Skin of body (tissue), 1 donor: ENCODE measurements at regions not wholly inside any gene's neighbourhood (a gene's known extent, or its start where the extent isn't known, plus 50 kb on each side); places are given as distances from the start of the nearest gene placed in this dataset.
"Not testable (repeated sequence)": the region's sequence is repeated elsewhere in the genome, so short reads cannot be mapped to it uniquely, and the experiment has no call there.

Experiments used
- DNase-seq: peaks from one replicate; lab custom pipeline; 2025; lab: John Stamatoyannopoulos, UW

DNA sequence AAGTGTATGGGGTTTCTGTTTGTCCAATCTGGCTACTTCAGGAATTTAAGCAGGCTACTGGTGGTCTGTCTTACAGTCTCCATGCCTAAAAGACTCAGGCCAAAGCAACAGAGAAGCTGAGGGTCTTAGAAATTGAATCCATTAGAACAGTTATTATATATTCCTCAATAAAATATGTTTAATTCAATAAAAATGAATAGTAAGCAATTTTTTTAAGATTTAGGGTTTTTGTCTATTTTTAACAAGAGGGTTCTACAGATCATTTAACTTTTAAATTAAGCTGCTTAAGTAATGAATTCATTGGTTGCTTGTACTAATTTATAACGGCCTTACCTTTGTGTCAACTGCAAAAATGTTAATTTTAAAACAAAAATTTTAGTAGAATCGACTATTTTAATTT, 832.6 kb upstream of the SLC39A10 start:
- no peak for DNase-seq

DNA sequence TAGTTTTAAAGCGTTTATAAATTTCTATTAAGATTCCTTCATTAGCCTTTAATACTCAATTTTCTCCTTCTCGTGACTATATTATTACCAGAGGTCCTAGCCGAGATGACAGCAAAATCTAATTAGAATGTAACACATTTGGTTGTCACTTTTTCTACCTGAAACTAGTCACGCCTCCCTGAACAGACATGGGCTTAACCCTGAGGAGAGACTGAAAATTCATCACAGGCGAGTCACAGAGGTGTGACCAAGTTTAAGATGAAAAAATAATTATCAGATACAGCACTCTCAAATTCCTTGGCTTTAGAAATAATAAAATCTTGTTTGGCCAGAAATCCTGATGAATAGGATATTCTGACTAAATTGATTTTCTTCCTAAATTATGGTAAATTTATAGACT, 834.4 kb upstream of the SLC39A10 start:
- DNase-seq, result no peak

DNA sequence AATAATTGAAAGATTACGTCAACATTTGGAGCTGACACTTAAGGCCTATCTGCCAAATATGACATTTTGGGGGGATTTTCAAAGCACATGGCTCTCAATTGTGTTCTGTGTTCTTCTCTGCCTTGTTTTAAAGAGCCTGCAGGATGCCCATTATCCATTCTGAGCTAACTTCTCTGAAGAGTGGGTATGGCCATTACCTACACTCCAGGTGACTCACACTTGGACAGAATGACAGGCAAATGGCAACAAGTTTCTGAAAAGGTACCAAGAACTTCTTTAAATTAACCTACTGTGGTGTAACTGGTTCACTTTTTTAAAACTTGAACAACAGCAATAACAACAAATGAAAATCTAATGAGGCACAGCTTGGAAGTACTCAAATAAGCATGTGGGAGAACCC, 834.9 kb upstream of the SLC39A10 start:
- no peak for DNase-seq

DNA sequence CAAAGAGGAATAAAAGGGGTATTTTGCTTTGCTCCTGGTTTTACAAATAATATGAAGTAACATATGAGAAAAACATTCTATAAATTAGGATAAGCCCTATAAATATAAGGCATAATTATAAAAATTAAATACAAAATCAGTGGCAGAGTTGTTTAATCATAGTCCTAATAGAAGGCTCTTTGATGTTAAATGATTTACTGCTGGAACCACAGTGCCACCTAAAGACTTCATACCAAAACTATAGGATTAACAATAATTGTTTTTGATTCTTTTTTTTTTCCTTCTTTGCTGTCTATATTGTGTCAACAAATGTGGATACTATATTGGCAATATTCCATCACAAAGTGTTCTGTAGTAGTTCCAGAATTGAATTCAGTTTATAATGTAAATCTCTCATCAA, 837.7 kb upstream of the SLC39A10 start:
- DNase-seq, result no peak

DNA sequence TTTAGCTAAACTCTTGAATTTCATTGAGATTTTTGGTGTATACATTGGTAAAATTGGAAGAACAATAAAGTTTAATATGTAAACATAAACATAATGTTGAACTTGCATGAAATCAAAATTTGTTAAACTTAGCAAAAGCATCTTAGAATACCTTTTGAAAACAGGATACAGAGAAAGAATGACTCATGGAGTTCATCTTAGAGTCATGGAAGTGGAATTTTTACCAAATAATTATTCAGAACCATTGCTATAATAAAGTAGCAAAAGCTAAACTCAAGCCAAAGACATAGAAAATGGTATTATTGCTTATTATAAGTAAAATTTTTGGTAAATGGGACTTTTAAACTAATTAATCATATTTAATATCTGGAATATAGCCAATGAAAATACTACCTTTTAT, 841.6 kb upstream of the SLC39A10 start:
- DNase-seq, result no peak

DNA sequence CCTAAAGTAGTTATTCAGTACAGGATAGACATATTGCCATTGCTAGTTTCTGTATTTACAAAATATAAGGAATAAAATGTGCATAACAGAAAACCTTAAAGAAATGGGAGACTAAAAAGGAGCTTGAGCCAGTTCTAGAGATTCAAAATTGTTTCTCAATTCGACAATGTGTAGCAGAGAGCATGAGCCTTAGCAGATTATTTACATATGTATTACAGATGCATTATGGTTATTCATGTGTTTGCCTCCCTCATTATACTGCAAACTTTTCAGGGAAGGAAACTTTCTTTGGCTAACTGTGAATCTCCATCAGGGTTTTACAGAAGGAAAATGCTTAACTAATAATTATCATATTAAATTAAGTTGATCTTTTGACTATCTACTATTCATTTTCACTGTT, 854.4 kb upstream of the SLC39A10 start:
- peak; percentile 3 for DNase-seq

DNA sequence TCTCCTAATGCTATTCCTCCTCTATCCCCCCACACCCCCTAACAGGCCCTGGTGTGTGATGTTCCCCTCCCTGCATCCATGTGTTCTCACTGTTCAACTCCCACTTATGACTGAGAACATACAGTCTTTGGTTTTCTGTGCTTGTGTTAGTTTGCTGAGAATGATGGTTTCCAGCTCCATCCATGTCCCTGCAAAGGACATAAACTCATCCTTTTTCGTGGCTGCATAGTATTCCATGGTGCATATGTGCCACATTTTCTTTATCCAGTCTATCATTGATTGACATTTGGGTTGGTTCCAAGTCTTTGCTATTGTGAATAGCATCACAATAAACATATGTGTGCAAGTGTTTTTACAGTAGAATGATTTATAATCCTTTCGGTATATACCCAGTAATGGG, 870.0 kb upstream of the SLC39A10 start:
- DNase-seq, result not testable (repeated sequence)

DNA sequence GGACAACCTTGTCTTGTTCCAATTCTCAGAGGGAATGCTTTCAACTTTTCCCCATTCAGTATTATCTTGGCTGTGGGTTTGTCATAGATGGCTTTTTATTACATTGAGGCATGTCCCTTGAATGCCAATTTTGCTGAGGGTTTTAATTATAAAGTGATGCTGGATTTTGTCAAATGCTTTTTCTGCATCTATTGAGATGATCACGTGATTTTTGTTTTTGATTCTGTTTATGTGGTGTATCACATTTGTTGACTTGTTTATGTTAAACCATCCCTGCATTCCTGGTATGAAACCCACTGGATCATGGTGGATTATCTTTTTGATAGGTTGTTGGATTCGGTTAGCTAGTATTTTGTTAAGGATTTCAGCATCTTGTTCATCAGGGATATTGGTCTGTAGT, 885.6 kb upstream of the SLC39A10 start:
- DNase-seq, result not testable (repeated sequence)

DNA sequence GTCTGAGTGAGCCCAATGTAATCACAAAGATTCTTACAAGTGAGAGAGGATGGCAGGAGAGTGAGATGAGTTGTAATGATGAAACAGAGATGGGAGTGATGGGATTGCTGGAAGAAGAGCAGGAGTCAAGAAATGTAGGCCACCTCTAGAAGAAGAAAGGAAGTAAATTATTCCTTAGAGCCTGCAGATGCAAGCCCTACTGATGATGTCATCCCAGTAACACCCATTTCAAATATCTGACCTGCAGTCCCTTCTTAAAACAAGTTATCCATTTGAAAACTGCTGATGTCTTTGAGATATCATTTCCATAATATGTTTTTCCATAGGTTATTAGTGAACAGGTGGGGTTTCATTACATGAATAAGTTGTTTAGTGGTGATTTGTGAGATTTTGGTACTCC, 888.0 kb upstream of the SLC39A10 start:
- DNase-seq, result no peak

DNA sequence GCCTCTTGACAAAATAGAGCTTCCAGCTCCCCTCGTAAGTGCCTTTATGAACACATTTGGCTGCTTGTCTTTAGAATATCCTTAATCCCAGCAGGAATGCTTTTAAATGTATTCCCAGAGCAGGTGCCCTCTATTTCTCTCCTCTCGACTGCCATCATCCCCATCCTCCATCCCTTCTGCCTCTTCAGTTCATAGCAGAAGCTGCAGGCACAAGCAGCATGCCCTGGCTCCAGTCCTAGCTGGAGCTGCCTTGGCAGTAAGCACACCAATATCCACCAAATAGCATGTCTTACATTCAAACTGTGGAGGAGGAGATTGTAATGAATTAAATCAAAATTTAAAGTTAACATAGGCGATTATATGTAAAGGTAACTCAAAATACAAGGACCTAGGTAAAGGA, 891.3 kb upstream of the SLC39A10 start:
- no peak for DNase-seq

DNA sequence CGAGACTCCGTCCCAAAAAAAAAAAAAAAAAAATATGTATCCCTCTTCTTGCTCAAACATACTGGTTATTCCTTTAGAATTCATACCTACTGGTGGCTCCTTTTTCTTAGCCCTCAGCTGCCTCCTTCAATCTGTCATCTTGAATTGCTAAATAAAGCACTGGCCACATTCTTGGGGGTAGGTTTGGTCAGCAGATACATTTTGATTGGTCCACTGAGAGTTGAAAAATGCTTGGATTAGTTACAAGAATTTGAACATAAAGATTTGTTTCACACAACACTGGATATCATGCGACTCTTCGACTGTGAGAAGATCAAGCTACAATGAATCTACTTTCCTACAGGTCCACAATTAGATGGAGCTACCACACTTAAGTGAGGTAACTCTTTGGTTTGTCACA, 906.1 kb upstream of the SLC39A10 start:
- no peak for DNase-seq

DNA sequence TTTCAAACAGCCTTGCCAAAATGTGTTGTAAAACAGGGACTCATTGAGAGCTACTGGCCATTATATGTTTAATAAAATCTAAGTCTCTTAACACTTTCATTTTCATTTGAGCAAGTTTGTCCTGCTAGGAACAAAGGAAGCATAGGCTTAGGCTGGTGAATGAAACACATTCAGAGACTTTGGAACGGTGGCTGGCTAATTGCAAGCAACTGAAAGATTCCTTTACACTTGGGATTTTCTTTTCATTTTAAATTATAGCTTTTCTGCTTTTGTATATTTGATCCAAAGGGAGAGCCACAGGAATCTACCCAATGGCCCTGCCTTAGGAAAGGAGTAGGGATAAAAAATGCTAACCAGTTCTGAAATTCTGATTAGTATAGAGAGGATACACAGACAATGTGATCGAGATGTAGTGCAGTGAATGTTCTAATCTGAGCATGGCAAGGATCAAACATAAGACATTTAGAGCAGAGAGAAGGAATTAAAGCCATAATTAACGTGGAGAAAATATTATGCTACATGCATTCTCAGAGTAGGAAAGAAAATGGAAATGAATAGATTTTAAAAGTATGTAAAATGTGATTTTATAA, 911.4 kb upstream of the SLC39A10 start:
- DNase-seq, result no peak

DNA sequence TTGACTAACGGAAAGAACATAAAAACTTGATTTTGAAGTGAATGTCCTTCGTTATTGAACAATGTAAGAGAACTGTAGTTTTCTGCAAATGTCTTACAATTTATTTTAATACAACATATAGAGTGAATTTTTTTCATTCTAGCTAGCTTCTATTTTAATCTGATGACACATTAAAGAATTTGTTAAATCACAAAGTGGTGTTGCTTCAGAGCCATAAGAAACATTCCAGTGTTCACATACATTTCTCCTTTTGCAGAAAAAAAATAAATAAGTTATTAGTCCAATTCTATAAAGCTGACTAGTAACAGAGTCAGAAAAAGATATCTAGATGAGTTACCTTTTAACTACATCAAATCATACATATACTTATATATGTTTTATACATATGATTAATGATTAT, 914.3 kb upstream of the SLC39A10 start:
- no peak for DNase-seq

DNA sequence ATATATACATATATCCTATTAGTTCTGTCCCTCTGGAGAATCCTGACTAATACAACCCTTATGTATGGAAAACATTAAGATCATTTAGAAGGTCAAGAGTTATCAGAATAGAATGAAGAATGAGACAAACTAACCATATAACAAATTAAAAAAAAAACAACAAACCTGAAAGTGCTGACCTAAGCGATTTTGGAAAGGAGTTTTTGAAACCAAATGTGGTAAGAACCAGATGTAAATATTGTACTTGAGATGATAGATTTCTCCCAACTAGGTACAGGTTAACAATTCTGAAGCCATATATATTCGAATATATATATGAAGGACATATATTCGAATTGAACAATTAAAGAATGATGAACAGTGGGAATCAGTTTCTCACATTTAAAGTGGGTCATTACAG, 917.8 kb upstream of the SLC39A10 start:
- DNase-seq, result no peak

DNA sequence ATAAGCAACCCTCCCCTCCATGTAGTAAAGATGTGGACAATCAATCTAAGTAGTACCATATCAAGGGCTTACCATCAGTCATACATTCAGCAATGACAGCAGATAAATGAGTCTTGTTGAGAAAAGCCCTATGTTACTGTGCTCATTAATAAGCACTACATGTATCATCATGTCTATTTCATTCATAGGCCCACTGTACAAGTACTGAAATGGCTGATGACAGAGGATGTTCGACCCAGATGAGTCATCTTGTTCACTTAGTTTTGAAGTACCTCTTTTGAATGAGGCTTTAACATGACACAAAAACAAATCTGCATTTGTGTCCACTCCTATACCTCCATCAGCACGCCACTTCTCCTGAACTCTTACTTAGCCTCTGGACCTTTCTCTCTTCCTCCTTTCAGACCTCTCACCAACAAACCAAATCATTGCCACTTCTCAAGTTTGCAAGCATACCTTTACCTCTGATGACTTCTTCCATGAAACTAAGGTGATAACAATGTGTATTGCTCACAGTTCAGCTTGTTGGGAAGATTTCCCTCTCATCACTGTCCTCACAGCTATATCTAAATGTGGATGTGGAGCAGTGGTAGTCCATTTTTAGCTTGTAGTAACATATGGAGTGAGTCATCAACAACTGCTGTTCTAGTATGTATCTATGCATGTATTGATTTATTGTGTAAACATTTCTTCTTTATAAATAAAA, 921.0 kb upstream of the SLC39A10 start:
- no peak for DNase-seq

DNA sequence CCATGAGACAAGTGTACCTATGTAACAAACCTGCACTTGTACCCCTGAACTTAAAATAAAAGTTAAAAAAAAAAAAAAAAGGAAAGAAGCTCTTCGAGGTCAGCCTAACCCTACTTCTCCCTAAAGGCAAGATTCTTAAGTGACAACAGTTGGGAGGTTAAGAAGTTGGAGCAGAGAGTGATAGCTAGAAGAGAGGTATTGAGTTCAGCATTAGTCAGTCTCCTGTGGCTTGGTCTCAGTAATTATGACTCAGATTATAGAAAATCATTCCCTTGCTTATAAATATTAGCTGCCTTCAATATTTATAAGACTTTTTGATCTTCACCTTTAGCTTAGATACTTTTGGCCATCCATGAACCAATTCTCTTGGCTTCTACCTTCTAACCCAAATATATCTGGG, 926.8 kb upstream of the SLC39A10 start:
- no peak for DNase-seq

DNA sequence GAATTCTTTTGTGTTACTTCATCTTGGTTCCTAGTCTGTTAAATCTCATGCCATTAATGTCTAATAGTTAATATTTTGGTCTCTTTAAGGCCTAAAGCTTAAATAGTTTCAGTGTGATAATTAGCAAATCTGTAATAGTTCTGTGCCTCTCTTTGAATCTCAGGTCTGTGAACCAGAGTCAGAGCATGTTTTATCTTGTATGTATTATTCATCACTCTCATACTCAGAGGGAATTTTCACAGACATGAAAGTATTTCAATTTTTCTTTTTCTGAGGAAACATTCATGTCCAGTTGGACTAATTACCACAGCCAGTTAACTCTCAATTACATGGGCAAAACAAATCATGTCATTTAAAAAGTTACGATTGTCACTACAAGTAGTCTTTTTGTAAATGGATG, 931.9 kb upstream of the SLC39A10 start:
- no peak for DNase-seq

DNA sequence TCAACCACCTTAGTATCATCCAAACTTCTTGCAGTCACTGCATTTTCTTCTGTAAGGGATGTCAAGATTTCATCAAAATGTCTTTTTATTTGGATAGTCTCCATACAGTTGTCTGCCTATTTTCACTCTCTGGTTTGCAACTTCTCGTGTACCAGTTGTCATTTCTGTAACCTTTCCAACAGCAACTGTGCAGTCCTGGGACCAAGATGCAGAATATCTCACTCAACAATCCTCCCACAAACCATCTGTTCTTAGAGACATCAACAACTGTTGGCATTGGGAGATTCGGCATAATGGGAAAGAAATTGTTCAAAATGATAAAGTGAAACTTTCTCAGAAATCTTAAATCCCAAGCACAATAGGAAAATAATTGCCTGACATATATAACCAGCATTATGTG, 933.6 kb upstream of the SLC39A10 start:
- no peak for DNase-seq

DNA sequence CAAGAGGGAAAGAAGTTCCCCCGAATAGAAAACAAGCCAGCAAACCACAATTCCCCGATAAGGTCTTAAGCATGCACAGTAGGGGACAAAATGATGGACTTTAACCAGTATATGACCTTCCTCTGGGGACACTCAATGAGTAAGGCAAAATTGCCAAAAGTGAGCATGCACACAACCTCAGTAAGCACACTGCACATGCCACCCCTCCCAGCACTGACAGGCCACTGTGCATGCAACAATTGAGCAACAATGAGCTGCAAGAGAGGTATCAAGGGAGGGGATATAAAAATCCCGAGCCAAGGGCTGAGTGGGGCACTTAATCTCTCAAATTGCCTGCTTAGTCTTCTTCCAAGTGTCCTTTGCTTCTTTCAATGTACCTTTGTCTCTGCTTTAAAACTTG, 935.8 kb upstream of the SLC39A10 start:
- DNase-seq, result no peak

DNA sequence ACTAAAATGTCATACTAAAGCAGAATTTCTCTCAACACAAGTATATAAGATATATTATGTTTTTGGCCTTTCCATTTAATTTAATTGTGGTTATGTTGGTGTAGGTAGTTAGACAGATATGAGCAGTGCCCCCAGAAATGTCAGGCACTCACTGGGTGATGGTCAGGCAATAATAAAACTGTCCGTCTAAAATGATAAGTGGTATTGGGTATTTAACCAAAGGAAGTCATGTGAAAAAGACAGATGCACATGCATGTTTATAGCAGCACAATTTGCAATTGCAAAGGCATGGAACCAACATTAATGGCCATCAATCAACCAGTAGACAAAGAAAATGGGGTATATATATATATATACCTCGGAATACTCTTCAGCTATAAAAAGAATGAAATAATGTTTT, 936.6 kb upstream of the SLC39A10 start:
- DNase-seq, result no peak

DNA sequence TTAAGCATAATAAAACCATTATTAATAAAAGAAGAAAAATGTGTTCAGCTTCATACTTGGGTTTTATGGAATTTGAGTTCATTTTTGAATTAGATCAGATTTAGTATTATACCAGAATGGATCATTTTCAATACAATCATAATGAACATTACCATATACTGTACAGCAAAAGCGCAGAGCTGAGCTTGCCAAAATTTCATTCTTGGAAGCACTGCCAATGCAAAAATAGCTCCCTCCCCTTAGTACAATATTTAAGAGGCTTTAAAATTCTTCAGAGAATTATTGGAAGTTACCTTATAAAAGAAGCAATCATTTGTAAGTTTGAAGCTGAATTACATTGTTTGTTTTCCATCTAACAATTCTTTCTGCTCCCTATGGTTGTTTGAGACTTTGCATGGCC, 938.1 kb upstream of the SLC39A10 start:
- DNase-seq, result no peak

DNA sequence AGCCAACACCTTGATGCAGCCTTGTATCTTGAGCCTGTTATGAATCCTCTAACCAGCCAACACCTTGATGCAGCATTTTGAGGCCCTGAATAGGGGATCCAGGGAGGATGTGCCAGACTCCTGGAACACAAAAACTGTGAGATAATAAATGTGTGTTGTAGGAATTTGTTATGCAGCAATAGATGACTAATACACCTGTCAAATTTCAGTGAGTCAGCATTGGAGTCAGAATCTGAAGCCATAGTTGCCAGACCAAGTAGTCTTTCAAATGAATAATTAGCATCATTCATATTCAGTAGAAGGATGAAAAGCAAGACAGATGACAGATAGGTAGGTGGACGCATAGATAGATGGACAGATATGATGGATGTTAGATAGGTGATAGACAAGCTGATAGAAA, 942.5 kb upstream of the SLC39A10 start:
- no peak for DNase-seq

DNA sequence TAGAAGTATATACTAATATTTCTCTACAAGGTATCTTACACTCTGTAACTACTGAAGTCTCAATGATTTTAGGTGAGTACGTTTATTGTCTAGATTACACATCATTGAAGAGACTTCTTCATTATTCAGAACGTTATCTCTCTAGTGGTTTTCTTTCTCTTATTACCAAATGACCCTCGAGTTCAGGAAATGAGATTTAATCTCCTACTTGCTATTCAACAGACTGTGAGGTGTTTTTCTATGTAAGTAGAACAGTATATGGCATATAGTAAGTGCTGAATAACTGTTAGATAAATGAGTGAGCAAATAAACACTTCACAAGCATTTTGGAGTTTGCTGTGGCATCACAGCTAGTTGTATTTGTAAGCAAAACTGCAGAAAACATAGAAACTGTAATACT, 947.2 kb upstream of the SLC39A10 start:
- no peak for DNase-seq

DNA sequence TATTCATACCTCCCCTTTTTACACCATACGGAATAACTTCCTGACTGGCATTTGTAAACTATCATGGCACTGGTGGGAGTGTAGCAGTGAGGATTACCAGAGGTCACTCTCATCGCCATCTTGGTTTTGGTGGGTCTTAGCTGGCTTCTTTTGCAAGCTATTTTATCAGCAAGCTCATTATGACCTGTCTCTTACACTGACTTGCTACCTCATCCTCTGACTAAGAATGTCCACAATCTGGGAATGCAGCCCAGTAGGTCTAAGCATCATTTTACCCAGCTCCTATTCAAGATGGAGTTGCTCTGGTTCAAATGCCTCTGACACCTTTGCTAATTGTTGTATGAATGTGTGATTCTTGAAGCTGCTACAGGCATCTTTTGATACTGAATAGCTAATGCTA, 950.8 kb upstream of the SLC39A10 start:
- no peak for DNase-seq
